Left renal pelvis (tissue), 4 donors: ENCODE measurements at regions not wholly inside any gene's neighbourhood (a gene's known extent, or its start where the extent isn't known, plus 50 kb on each side); places are given as distances from the start of the nearest gene placed in this dataset.
"Not testable (repeated sequence)": the region's sequence is repeated elsewhere in the genome, so short reads cannot be mapped to it uniquely, and the experiment has no call there.

Source experiments
- DNase-seq, 4 donors: peaks; one replicate each; pipeline ENCODE4 v3.0.0-alpha.2; 2013; ENCODE audit warnings: low read depth in 4 of 4, low spot score in 3 of 4

DNA sequence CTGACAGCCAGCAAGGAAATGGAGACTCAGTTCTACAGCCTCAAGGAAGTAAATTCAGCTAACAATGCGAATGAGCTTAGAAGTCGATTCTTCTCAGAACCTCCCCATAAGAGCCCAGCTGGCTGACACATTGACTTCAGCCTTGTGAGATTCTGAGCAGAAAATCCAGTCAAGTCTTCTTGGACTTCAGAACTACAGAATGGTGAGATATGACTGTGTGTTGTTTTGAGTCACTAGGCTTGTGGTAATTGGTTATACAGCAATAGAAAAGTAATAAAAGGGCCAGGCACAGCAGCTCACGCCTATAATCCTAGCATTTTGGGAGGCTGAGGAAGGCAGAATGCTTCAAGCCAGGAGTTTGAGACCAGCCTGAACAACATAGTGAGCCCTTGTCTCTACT lies 161.8 kb upstream of the IVNS1ABP start:
- DNase-seq = no peak

DNA sequence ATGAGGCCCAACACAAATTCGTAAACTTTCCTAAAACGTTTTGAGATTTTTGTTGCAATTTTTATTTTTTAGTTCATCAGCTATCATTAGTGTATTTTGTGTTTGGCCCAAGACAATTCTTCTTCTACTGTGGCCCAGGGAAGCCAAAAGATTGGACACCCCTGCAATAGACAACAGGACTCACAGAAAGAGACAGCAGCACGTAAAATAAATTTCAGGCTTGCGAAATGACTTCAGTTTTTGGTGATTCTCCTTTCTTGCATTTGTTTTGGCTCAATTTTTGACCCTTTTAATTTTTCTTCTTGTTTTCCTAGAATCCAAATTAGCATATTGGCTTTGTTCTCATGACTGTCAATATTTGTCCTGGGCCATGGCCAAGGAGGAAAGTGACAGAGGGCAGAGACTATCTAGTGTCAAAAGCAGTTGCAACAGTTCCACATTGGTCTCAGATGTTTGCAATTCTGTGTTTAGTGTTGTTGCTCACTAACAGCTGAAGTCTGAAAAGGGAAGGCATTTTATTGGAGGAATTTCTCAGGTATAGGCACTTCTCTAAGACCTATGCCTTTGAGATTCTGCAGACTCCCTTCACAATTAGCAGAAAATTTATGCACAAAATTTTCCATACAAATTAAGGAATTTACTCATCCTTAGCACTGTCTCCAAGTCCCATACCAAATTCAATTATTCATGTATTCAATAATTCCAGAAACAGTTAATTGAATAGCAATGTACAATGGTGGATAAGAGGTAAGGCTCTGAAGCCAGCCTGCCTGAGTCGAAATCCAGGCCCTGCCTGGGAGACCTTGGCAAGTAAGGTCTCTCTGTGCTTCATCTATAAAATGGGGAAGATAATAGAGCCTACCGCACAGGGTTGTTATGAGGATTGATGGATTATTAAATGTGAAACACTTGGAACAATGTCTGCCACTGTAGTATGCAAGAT lies 160.9 kb upstream of the IVNS1ABP start:
- no peak for DNase-seq

- DNase-seq = no peak
Measured at GRCh38 chr1:185474440-185475149, 157.6 kb upstream of the IVNS1ABP start.

DNA sequence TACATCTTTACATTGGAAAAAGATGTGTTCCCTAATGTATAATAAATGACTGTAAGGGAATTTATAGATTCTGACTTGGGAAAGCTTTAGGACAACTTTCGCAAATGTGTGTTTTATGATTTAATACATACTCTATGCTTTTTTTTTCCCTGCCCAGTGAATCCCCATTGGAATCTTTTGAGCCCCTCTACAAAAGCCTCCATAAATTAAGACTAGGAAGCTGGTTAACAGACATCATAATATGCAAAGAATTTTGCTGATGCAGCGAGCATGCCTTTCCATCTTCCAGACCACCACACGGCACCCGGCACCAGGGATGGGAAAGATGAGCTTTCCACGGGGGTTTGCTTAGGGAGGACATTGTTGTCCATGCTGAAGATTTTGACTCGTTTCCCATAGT lies 156.1 kb upstream of the IVNS1ABP start:
- DNase-seq = no peak

DNA sequence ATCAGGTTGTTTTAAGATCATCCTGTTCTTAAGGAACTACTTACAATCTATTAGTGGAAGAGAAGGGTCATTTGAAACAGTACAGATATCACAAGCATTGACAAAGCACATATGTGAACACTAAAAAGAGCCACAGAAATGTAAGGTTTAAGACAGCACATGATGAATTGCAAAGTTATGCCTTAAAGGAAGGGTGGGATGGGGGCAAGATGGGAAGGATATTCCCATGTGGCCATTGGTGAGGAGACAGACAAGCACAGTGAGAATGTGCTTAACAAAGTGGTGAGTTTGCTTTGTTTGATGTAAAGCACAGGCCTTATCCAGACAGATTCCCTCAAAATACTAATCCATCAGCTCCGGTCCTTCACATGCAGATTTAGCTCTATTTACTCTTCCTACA lies 151.6 kb upstream of the IVNS1ABP start:
- no peak for DNase-seq

DNA sequence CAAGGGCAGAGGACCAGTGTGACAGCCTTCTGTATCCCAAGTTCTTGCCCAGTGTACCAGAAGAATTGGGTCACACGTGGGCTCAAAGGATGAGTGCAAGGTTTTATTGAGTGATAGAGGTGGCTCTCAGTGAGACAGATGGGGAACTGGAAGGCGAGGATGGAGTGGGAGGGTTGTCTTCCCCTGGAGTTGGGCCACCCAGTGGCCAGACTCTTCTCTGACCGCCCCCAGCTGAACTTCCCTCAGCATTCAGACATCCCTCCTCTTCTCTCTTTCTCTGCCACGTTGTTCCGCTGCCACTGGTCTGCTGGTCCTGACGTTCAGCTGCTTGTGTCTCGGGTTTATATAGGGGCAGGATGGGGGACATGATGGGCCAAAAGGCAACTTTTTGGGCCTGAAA lies 150.1 kb upstream of the IVNS1ABP start:
- no peak for DNase-seq

DNA sequence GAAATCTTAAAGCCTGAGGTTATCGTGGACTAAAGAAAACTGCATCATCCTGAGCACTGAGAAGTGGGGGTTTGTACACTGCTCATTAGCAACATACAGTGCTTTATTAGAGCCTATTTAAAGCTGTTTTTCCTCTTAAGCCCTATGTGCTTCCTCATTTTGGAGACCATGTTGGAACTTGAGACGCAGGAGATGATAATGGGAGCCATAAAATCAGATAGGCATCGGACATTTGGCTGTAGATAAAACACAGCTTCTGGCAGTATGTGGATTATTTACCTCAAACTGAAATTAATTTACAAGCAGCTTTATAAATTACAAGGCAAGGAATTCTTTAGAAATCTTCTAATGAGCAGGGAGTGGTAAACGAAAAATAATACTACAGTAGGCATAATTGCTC lies 147.7 kb upstream of the IVNS1ABP start:
- DNase-seq = no peak

GRCh38 chr1:185463433-185463832 lies 146.4 kb upstream of the IVNS1ABP start:
- no peak for DNase-seq

GRCh38 chr1:185463011-185463410 lies 146.0 kb upstream of the IVNS1ABP start:
- no peak for DNase-seq

- not testable (repeated sequence) for DNase-seq
Measured at GRCh38 chr1:185460723-185461122, 143.7 kb upstream of the IVNS1ABP start.

DNA sequence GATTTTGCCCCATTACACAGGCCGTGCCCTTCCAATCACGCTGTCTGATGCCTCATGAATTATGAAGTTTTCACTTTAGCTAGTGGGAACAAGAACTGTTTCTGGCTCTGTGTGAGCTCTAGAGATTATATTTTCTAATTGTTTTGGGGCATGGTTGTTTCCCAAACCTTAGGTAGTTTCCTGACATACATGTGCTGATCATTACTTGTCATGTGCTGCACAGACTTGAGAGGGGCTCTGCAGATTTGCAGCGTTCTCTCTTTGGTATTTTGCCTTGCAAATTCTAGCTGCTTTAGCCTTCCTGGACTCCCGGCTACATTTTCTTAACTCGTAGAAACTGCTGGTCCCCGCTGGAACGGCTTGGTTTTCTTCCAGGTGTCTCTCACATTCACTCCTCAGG lies 142.1 kb upstream of the IVNS1ABP start:
- no peak for DNase-seq

DNA sequence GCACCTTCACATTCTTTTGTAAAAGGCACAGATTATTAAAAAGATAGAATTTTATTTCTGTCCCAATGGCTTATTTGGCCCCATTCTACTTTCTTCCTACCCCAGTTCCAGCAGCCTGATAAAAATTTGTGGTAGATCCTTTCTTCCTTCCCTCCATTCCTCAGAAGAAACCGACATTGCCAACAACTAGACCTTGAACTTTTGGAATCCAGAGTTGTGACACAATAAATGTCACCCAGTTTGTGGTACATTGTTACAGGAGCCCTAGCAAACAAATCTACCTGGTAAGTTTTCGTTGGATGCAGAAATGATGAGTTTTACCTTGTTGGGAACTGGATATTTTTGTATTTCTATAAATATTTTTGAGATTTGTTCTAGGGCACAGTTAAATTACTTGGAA lies 141.6 kb upstream of the IVNS1ABP start:
- DNase-seq = no peak

DNA sequence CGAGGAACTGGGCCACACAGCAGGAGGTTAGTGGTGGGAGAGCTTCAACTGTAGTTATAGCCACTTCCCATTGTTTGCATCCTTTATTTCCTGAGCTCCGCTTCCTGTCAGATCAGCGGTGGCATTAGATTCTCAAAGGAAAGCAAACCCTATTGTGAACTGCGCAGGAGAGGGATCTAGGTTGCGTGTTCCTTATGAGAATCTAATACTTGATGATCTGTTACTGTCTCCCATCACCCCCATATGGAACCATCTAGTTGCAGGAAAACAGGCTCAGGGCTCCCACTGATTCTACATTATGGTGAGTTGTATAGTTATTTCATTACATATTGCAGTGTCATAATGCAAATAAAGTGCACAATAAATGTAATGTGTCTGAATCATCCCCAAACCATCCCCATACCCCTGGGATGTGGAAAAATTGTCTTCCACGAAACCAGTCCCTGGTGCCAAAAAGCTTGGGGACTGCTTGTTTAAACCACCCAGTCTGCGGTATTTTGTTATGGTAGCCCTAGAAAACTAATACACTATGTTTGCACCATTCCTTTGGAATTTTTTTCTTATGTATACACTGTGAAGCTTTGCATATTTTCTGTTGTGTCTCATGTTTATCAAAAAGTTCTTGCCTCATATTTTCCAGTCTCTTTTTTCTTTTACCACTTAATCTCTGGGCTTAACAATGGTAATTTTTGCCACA lies 136.6 kb upstream of the IVNS1ABP start:
- no peak for DNase-seq

GRCh38 chr1:185450917-185451316 lies 133.9 kb upstream of the IVNS1ABP start:
- no peak for DNase-seq

DNA sequence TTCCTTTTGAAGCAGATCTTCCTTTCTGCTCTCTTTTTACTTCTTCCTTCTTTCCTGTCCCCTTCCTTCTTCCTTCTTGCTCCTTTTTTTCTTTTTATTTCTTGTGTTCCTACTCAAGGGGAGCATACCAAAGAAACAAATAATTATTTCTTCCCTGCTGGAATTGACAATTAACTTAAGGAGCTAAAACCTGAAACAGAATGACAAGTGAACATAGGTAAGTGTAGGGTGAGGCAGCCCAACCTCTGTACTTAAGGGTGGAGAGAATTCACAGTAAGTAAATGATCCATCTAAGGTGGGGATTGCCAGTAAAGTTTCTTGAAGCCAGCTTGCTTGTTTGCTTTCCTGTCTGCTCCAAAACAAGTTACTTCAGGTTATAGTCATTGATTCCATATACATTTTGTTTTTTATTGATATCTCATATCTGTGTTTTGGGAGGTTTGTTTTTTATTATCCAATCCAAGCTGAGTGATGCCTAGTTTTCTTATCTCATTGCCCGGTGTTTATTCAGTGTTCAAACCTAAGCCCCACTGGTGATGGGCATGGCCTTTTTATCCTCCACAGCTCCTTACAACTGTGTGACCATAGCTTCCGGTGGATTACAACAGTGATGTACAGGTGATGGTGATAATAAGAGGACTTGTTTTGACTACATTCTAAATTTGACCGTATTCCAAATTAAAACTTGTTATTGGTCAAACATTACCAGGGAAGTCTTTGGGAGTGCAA lies 133.2 kb upstream of the IVNS1ABP start:
- no peak for DNase-seq

- no peak for DNase-seq
Measured at GRCh38 chr1:185449378-185450059, 132.5 kb upstream of the IVNS1ABP start.

- DNase-seq = no peak
Measured at GRCh38 chr1:185448591-185449186, 131.6 kb upstream of the IVNS1ABP start.

GRCh38 chr1:185446131-185446530 lies 129.1 kb upstream of the IVNS1ABP start:
- no peak for DNase-seq

DNA sequence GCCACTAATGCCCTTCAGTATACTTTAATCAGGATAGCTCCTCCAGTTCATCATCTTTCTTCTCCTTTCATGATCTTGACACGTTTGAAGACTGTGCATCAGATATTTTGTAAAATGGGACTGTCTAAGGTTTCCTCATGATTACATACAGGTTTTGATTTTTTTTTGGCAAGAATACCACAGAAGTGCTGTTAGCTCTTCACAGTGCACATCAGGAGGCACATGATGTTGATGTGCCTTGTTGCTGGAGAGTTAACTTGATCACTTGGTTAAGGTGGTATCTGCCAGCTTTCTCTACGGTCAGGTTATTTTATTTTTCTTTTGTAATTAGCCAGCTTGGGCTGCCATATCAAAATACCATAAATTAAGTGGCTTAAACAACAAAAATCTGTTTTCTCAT lies 128.6 kb upstream of the IVNS1ABP start:
- DNase-seq = no peak

- no peak for DNase-seq
Measured at GRCh38 chr1:185444676-185445075, 127.6 kb upstream of the IVNS1ABP start.
